ENCODE measurements at regions not wholly inside any gene's neighbourhood (a gene's known extent, or its start where the extent isn't known, plus 50 kb on each side); places are given as distances from the start of the nearest gene placed in this dataset.

GRCh38 chr6:113659762-113660404, 197.3 kb upstream of the MARCKS start:
- DNase-seq: no peak
- CTCF ChIA-PET: no interaction called here
- Mint-ChIP-seq H3K36me3 (ENCODE audit: low read depth) (no peaks in the 10 kb centered on the region), H3K9me3 (no peaks in the 10 kb centered on the region), H3K27ac (no peak overlapping the region), H3K27me3 (peaks cover 2% of the 10 kb centered on the region), H3K4me3 (no peak overlapping the region), H3K4me1 (no peaks in the 10 kb centered on the region)
- POLR2A ChIA-PET: no interaction called here

- POLR2A ChIA-PET: no interaction called here
- H3K9me3 Mint-ChIP-seq: no peaks in the 10 kb centered on the region
- H3K27me3 Mint-ChIP-seq: peaks cover 2% of the 10 kb centered on the region
- H3K4me1 Mint-ChIP-seq: no peaks in the 10 kb centered on the region
- H3K27ac Mint-ChIP-seq: no peak overlapping the region
- no peak for DNase-seq
- H3K4me3 Mint-ChIP-seq: no peak overlapping the region
- CTCF ChIA-PET: no interaction called here
- H3K36me3 Mint-ChIP-seq (ENCODE audit: low read depth): no peaks in the 10 kb centered on the region
Observed at GRCh38 chr6:113660819-113661218, 196.3 kb upstream of the MARCKS start.

- Mint-ChIP-seq H3K4me1 (no peaks in the 10 kb centered on the region), H3K9me3 (no peaks in the 10 kb centered on the region), H3K36me3 (ENCODE audit: low read depth) (no peaks in the 10 kb centered on the region), H3K27me3 (peaks cover 2% of the 10 kb centered on the region), H3K4me3 (no peak overlapping the region), H3K27ac (no peak overlapping the region)
- CTCF ChIA-PET: no interaction called here
- POLR2A ChIA-PET: no interaction called here
- DNase-seq: no peak
Observed at GRCh38 chr6:113662093-113662665, 195.0 kb upstream of the MARCKS start.

- Mint-ChIP-seq H3K27me3 (peaks cover 2% of the 10 kb centered on the region), H3K4me1 (no peaks in the 10 kb centered on the region), H3K4me3 (no peak overlapping the region), H3K36me3 (ENCODE audit: low read depth) (no peaks in the 10 kb centered on the region), H3K27ac (no peak overlapping the region), H3K9me3 (no peaks in the 10 kb centered on the region)
- ChIA-PET POLR2A (no interaction called here), CTCF (no interaction called here)
- no peak for DNase-seq
Observed at GRCh38 chr6:113662688-113663333, 194.3 kb upstream of the MARCKS start.

GRCh38 chr6:113664909-113665308, 192.2 kb upstream of the MARCKS start:
- no peaks in the 10 kb centered on the region for H3K9me3 Mint-ChIP-seq
- ChIA-PET POLR2A (no interaction called here), CTCF (no interaction called here)
- no peaks in the 10 kb centered on the region for H3K4me1 Mint-ChIP-seq
- H3K4me3 Mint-ChIP-seq: no peak overlapping the region
- H3K27me3 Mint-ChIP-seq: peaks cover 2% of the 10 kb centered on the region
- H3K36me3 Mint-ChIP-seq (ENCODE audit: low read depth): no peaks in the 10 kb centered on the region
- no peak overlapping the region for H3K27ac Mint-ChIP-seq
- no peak for DNase-seq

- CTCF ChIA-PET: no interaction called here
- POLR2A ChIA-PET: no interaction called here
- Mint-ChIP-seq H3K9me3 (no peaks in the 10 kb centered on the region), H3K36me3 (ENCODE audit: low read depth) (no peaks in the 10 kb centered on the region), H3K27me3 (no peaks in the 10 kb centered on the region), H3K27ac (no peak overlapping the region), H3K4me1 (no peaks in the 10 kb centered on the region), H3K4me3 (no peak overlapping the region)
- no peak for DNase-seq
Observed at GRCh38 chr6:113668641-113669408, 188.3 kb upstream of the MARCKS start.

- POLR2A ChIA-PET: no interaction called here
- Mint-ChIP-seq H3K4me3 (no peak overlapping the region), H3K27ac (no peak overlapping the region), H3K9me3 (no peaks in the 10 kb centered on the region), H3K27me3 (no peaks in the 10 kb centered on the region), H3K4me1 (no peaks in the 10 kb centered on the region), H3K36me3 (ENCODE audit: low read depth) (no peaks in the 10 kb centered on the region)
- CTCF ChIA-PET: interaction anchor here (0.6 kb wide), 1 partner anchor 38 kb away, joined by 3 read pairs; no protein-coding TSS in a partner anchor
- no peak for DNase-seq
Observed at GRCh38 chr6:113669606-113670005, 187.5 kb upstream of the MARCKS start.

GRCh38 chr6:113671421-113671820, 185.7 kb upstream of the MARCKS start:
- H3K9me3 Mint-ChIP-seq: no peaks in the 10 kb centered on the region
- ChIA-PET POLR2A (no interaction called here), CTCF (no interaction called here)
- H3K36me3 Mint-ChIP-seq (ENCODE audit: low read depth): no peaks in the 10 kb centered on the region
- H3K27ac Mint-ChIP-seq: no peak overlapping the region
- H3K4me1 Mint-ChIP-seq: no peaks in the 10 kb centered on the region
- no peak for DNase-seq
- H3K27me3 Mint-ChIP-seq: no peaks in the 10 kb centered on the region
- H3K4me3 Mint-ChIP-seq: no peak overlapping the region

GRCh38 chr6:113672491-113673149, 184.5 kb upstream of the MARCKS start:
- H3K27ac Mint-ChIP-seq: no peak overlapping the region
- no peak overlapping the region for H3K4me3 Mint-ChIP-seq
- H3K9me3 Mint-ChIP-seq: no peaks in the 10 kb centered on the region
- no peaks in the 10 kb centered on the region for H3K27me3 Mint-ChIP-seq
- ChIA-PET CTCF (no interaction called here), POLR2A (no interaction called here)
- DNase-seq: no peak
- no peaks in the 10 kb centered on the region for H3K36me3 Mint-ChIP-seq (ENCODE audit: low read depth)
- no peaks in the 10 kb centered on the region for H3K4me1 Mint-ChIP-seq

GRCh38 chr6:113674075-113674474, 183.1 kb upstream of the MARCKS start:
- CTCF ChIA-PET: no interaction called here
- H3K27ac Mint-ChIP-seq: no peak overlapping the region
- no peak for DNase-seq
- no peaks in the 10 kb centered on the region for H3K4me1 Mint-ChIP-seq
- no peaks in the 10 kb centered on the region for H3K27me3 Mint-ChIP-seq
- no peaks in the 10 kb centered on the region for H3K36me3 Mint-ChIP-seq (ENCODE audit: low read depth)
- H3K4me3 Mint-ChIP-seq: no peak overlapping the region
- H3K9me3 Mint-ChIP-seq: no peaks in the 10 kb centered on the region
- POLR2A ChIA-PET: no interaction called here

GRCh38 chr6:113676057-113676456, 181.1 kb upstream of the MARCKS start:
- ChIA-PET POLR2A (no interaction called here), CTCF (interaction anchor here (0.7 kb wide), 1 partner anchor 31 kb away, joined by 3 read pairs; no protein-coding TSS in a partner anchor)
- H3K27ac Mint-ChIP-seq: no peak overlapping the region
- H3K27me3 Mint-ChIP-seq: no peaks in the 10 kb centered on the region
- no peak overlapping the region for H3K4me3 Mint-ChIP-seq
- no peaks in the 10 kb centered on the region for H3K9me3 Mint-ChIP-seq
- no peaks in the 10 kb centered on the region for H3K36me3 Mint-ChIP-seq (ENCODE audit: low read depth)
- DNase-seq: no peak
- H3K4me1 Mint-ChIP-seq: no peaks in the 10 kb centered on the region

- no peaks in the 10 kb centered on the region for H3K4me1 Mint-ChIP-seq
- H3K27ac Mint-ChIP-seq: no peak overlapping the region
- H3K9me3 Mint-ChIP-seq: no peaks in the 10 kb centered on the region
- POLR2A ChIA-PET: no interaction called here
- H3K27me3 Mint-ChIP-seq: no peaks in the 10 kb centered on the region
- H3K36me3 Mint-ChIP-seq (ENCODE audit: low read depth): no peaks in the 10 kb centered on the region
- CTCF ChIA-PET: no interaction called here
- DNase-seq: no peak
- no peak overlapping the region for H3K4me3 Mint-ChIP-seq
Observed at GRCh38 chr6:113676968-113677367, 180.2 kb upstream of the MARCKS start.

GRCh38 chr6:113679051-113679450, 178.1 kb upstream of the MARCKS start:
- no peaks in the 10 kb centered on the region for H3K4me1 Mint-ChIP-seq

More at GRCh38 chr6:113679051-113679450, 178.1 kb upstream of the MARCKS start:
- no peak overlapping the region for H3K27ac Mint-ChIP-seq
- no peaks in the 10 kb centered on the region for H3K36me3 Mint-ChIP-seq (ENCODE audit: low read depth)
- no peak overlapping the region for H3K4me3 Mint-ChIP-seq
- DNase-seq: no peak
- ChIA-PET CTCF (no interaction called here), POLR2A (no interaction called here)
- no peaks in the 10 kb centered on the region for H3K9me3 Mint-ChIP-seq
- no peaks in the 10 kb centered on the region for H3K27me3 Mint-ChIP-seq

Measured in activated CD4-positive, alpha-beta memory T cell treated with anti-CD3 and anti-CD28 coated beads, Interleukin-2, amount 10 ng/mL, durations not matched to agents 7 days and 5 days (primary cell).